GM18868 (cell line): ENCODE measurements at regions not wholly inside any gene's neighbourhood (a gene's known extent, or its start where the extent isn't known, plus 50 kb on each side); places are given as distances from the start of the nearest gene placed in this dataset.
A peak's percentile ranks its signal among the peaks of the same experiment; 100 is the strongest.

Experiments
- ATAC-seq: cut with Tn5 transposase; IDR thresholded peaks from one replicate; pipeline ENCODE4 v1.9.1; 2021; ENCODE audit warnings: mild to moderate bottlenecking, moderate library complexity; ENCODE audit not compliant: unreplicated experiment

DNA sequence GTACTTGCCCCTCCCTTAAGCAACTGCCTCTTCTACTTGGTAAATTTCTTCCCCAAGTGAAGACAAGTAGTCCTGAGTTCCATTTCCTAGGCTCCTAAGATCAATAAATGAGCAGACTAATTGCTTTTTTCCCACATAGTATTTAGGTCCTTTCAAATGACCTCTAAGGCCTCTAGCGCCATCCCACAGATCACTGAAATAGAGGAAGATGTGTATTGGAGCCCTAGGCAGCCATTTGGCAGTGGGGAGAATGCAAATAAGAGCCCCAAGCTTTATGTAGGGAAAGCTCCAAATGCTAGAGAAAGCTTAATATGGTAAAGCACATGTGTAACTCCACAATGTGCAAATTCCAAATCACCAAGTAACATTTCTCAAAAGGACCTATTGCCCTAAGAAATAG is 316.5 kb upstream of the PHF14 start:
- ATAC-seq = no peak

- ATAC-seq = no peak
Observed at GRCh38 chr7:10657837-10658236, 315.8 kb upstream of the PHF14 start.

DNA sequence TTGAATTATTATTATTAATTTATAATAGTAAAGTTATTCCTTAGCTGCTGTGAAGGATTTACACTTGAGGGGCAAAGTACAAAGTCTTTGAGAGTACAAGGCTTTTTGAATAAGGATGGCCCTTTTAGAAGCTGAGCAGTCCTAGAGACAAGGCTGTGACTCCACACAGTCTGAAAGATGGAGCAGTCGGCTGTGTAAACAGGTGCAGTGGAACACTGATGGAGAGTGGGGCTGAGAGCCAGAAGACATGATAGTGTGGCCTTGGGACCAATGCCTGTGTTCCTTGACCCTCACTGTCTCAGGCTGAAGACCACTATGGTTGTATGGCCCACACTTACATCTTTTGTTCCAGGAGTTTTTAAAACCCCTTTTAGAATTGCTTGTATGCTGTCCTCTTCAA is 311.2 kb upstream of the PHF14 start:
- no peak for ATAC-seq

DNA sequence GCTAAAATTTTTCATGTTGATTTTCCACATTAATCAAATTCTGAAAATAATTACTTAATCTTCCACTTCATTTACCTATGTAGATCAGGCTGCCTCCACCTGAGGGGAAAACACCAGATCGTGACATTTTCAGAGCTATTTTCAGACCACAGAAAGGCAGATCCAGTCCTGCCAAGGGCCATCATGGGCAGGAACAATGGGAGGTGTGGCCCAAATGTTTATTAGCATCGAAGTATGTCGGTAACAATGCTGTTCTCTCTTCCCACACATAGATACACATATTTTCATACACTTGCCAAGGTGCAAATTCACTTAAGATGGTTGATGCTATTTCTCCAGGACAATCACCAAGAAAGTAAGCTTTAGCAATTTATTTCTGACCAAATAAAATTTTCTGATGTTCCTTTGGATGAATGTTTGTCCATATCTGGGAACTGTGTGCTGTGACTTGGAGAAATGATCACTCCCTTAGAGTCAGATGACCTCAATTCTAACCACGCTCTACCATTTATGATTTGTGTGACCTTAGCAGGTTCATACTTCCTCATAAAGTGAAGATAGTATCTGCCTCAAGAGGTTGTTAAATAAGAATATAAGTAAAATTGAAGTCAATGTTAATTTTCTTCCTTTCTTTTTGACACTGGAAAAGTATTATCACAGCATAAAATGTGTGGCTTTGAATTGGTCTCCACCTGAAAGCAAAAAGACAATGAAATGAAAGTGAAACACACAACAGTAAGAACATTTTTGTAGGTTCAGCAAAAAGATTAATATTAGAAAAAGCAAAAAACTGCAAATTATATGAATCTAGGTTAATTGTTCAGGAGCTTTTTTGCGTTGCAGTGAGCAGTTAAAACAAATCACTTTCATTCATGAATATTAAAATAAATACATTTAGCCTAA is 310.4 kb upstream of the PHF14 start:
- peak; percentile 57 for ATAC-seq

GRCh38 chr7:10672186-10672585 is 301.5 kb upstream of the PHF14 start:
- ATAC-seq = no peak

GRCh38 chr7:10677211-10677610 is 296.5 kb upstream of the PHF14 start:
- no peak for ATAC-seq

DNA sequence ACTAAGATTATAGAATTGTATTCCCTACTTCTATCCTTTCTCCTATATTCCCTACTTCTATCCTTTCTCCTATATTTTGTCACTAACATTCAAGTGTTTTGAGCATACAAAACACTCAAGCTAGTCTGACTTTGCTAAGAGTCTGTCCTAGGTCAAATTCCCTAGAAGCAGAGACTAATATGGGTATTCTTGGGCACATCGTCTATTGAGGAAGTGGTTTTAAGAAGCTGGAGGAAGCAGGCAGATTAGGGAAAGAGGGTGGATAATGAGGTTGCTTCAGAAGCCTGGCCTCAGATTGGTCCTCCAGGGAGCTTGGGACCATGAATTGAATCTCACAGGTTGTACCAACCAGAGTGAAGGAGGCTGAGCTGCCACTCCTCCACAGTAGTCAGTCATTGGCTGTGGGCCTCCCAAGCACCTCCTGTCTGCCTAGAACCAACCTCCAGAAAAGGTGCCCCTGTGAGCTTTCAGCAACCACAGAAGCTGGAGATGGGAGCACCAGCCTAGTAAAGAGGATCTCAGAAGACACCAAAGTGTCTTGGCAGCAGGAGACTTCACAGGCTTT is 295.9 kb upstream of the PHF14 start:
- ATAC-seq = no peak

- no peak for ATAC-seq
Observed at GRCh38 chr7:10684606-10685005, 289.1 kb upstream of the PHF14 start.

DNA sequence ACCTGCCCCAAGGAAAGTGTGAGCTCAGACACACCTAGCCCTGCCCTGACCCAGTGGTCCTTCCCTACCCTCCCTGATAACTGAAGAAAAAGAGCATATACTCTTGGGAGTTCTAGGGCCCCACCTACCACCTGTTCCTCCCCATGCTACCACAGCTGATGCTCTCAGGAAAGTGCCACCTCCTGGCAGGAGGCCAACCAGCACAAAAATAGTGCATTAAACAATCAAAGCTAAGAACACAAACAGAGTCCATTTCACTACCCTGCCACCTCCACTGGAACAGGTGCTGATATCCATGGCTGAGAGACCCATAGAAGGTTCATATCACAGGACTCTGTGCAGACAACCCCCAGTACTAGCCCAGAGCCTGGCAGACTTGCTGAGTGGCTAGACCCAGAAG is 288.6 kb upstream of the PHF14 start:
- ATAC-seq = no peak

DNA sequence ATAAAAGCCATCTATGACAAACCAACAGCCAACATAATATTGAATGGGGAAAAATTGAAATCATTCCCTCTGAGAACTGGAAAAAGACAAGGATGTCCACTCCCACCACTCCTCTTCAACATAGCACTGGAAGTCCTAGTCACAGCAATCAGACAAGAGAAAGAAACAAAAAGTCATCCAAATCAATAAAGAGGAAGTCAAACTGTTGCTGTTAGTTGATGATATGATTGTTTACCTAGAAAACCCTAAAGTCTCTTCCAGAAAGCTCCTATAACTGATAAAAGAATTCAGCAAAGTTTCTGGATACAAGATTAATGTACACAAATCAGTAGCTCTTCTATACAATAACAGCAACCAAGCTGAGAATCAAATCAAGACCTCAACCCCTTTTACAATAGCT is 285.1 kb upstream of the PHF14 start:
- ATAC-seq = no peak

DNA sequence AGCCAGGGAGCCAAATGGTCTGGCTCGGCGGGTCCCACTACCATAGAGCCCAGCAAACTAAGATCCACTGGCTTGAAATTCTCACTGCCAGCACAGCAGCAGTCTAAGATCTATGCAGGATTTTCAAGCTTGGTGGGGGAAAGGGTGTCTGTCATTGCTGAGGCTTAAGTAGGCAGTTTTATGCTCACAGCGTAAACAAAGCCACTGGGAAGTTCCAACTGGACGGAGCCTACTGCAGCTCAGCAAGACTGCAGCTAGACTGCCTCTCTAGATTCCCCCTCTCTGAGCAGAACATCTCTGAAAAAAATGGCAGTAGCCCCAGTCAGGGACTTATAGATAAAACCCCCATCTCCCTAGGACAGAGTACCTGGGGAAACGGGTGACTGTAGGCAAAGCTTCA is 277.6 kb upstream of the PHF14 start:
- ATAC-seq = no peak

DNA sequence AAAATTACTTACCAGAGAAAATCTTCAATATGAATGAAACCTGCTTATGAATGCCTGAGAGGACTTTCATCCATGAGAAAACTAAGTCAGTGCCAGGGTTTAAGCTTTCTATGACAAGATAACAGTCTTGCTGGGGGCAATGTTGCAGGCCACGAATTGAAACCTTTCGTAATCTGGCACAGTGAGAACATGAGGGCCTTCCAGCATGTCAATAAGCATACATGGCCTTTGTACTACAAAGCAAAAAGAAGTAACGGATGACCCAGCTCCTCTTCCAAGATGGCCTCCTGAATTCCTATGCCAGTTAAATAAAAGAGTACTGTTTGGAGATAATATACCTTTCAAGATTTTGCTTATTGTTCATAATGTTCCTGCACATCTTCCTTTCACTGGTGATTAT is 270.6 kb upstream of the PHF14 start:
- no peak for ATAC-seq

- ATAC-seq = no peak
Observed at GRCh38 chr7:10703981-10704380, 269.7 kb upstream of the PHF14 start.

GRCh38 chr7:10704653-10705052 is 269.0 kb upstream of the PHF14 start:
- ATAC-seq = no peak

- ATAC-seq = peak; percentile 100
Observed at GRCh38 chr7:10706875-10707493, 266.7 kb upstream of the PHF14 start.

GRCh38 chr7:10707519-10707918 is 266.2 kb upstream of the PHF14 start:
- peak; percentile 12 for ATAC-seq

DNA sequence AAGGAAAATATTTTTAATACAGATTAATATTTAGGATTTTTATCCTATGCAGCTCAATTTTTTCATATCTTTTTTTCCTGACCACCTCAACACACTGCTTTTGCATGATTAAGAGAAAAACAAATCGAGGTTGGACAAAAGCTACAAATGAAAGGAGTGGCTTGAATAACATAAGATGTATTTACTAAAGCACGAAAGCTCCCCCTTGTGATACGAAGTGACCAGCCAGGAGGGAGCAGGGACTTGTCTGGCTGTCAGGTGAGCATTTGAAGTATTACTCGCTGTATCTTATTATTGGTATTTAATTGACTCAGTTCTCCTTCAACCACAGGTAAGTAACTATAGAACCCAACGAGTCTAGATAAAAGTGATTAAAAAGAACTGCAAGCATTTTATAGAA is 265.2 kb upstream of the PHF14 start:
- peak; percentile 20 for ATAC-seq

- ATAC-seq = no peak
Observed at GRCh38 chr7:10718768-10719167, 254.9 kb upstream of the PHF14 start.

- no peak for ATAC-seq
Observed at GRCh38 chr7:10720042-10720441, 253.6 kb upstream of the PHF14 start.

- no peak for ATAC-seq
Observed at GRCh38 chr7:10721289-10721688, 252.4 kb upstream of the PHF14 start.

DNA sequence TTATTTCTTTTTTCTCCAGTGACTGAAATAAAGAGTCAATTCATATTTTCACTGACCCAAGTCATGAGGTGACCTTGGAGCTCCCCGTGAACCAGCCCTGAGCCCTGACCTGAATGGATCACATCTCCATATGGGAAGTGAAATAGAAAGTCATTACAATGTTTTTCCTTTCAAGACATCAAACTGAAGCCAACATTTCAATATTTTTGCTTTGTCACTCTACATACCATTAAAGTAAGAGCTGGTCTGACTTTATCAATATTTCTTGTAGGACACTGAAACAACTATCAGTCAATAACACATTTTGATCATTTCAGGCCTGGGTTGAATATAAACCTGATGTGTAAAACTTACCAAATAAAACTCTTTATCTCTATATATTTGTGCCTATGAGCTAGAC is 249.8 kb upstream of the PHF14 start:
- no peak for ATAC-seq

DNA sequence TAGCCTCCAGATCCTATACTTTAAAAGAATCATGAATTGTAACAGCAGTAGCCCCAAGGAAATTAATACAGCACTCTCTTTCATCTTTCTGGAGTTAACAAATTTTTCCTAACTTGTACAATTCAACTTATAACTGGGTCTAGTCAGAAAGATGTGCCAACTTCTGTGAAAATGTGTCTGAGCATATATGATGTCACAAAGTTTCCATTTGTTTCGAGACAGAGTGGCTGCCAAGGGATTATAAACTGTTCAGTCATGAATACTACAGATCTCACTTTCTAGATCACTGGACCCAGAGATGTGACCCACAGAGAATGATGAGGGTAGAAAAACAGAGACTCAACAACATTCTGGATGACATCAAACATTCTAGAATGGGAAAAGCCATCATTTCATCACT is 249.2 kb upstream of the PHF14 start:
- ATAC-seq = no peak
